ENCODE measurements at regions not wholly inside any gene's neighbourhood (a gene's known extent, or its start where the extent isn't known, plus 50 kb on each side); places are given as distances from the start of the nearest gene placed in this dataset.
"Not testable (repeated sequence)": the region's sequence is repeated elsewhere in the genome, so short reads cannot be mapped to it uniquely, and the experiment has no call there.

GRCh38 chr6:139448998-139449610, 74.7 kb upstream of the CITED2 start:
- DNase-seq = no peak

GRCh38 chr6:139448051-139448649, 73.7 kb upstream of the CITED2 start:
- no peak for DNase-seq

GRCh38 chr6:139447656-139447975, 73.2 kb upstream of the CITED2 start:
- no peak for DNase-seq

- DNase-seq = no peak
These were observed 72.6 kb upstream of the CITED2 start for GRCh38 chr6:139446768-139447655.

- DNase-seq = no peak
These were observed 71.8 kb upstream of the CITED2 start for GRCh38 chr6:139446138-139446715.

GRCh38 chr6:139444273-139444787, 69.9 kb upstream of the CITED2 start:
- DNase-seq = not testable (repeated sequence)

- DNase-seq = no peak
These were observed 69.0 kb upstream of the CITED2 start for GRCh38 chr6:139443231-139444112.

GRCh38 chr6:139442188-139442671, 67.8 kb upstream of the CITED2 start:
- no peak for DNase-seq

GRCh38 chr6:139439349-139439748, 64.9 kb upstream of the CITED2 start:
- no peak for DNase-seq

GRCh38 chr6:139438775-139439174, 64.3 kb upstream of the CITED2 start:
- no peak for DNase-seq

- DNase-seq = no peak
These were observed 62.5 kb upstream of the CITED2 start for GRCh38 chr6:139436957-139437348.

- no peak for DNase-seq
These were observed 61.9 kb upstream of the CITED2 start for GRCh38 chr6:139436200-139436956.

- DNase-seq = no peak
These were observed 59.4 kb upstream of the CITED2 start for GRCh38 chr6:139433631-139434419.

- no peak for DNase-seq
These were observed 57.1 kb upstream of the CITED2 start for GRCh38 chr6:139431602-139431956.

GRCh38 chr6:139430899-139431601, 56.6 kb upstream of the CITED2 start:
- DNase-seq = no peak

GRCh38 chr6:139429580-139430145, 55.2 kb upstream of the CITED2 start:
- DNase-seq = no peak

GRCh38 chr6:139427199-139427598, 52.8 kb upstream of the CITED2 start:
- no peak for DNase-seq

GRCh38 chr6:139426795-139427194, 52.3 kb upstream of the CITED2 start:
- DNase-seq = no peak

GRCh38 chr6:139425780-139426179, 51.3 kb upstream of the CITED2 start:
- DNase-seq = no peak
